ENCODE measurements at regions not wholly inside any gene's neighbourhood (a gene's known extent, or its start where the extent isn't known, plus 50 kb on each side); places are given as distances from the start of the nearest gene placed in this dataset.
A peak's percentile ranks its signal among the peaks of the same experiment; 100 is the strongest.

DNA sequence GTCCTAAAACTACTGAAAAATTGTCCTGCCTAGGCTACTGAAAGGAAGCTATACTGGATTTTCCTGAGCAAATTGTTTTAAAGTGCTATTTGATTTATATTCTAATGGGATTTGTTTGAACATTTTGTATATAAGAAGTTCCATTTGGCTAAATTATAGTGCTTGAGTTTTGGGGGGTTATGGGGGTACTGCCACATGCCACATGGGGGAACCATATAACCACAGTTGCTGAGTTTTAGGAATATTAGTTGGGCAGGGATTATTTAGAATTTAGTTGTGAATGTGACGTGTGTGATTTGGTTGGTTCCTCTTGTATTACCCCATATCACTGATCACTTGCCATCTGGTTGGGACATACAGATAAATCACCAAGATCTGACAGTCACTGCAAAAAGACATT, 224.5 kb upstream of the TAPT1 start:
- no peak for DNase-seq
- H3K4me3 ChIP-seq = no peak overlapping the region
- H3K27ac ChIP-seq = no peak overlapping the region
- WGBS, 5 donors = 64 to 79% (median 67%) methylated on average over 1 of the region's 1 CpG
- no peaks in the 10 kb centered on the region for H3K27me3 ChIP-seq
- H3K36me3 ChIP-seq = no peaks in the 10 kb centered on the region
- H3K9me3 ChIP-seq = no peaks in the 10 kb centered on the region
- H3K4me1 ChIP-seq = no peaks in the 10 kb centered on the region
- no peak for TF ChIP-seq EP300 (IDR thresholded peaks at IDR 0.05)
- TF ChIP-seq POLR2A (IDR thresholded peaks at IDR 0.05) = no peak
- no peak for TF ChIP-seq CTCF (IDR thresholded peaks at IDR 0.05)
- no peak for TF ChIP-seq POLR2AphosphoS5 (IDR thresholded peaks at IDR 0.05)
- intact Hi-C loops (cut with DNase I; ENCODE audit: low total_unique reads) = no loop called here

GRCh38 chr4:16450031-16450430, 223.8 kb upstream of the TAPT1 start:
- Histone ChIP-seq H3K4me3 (no peak overlapping the region), H3K27me3 (no peaks in the 10 kb centered on the region), H3K27ac (no peak overlapping the region), H3K9me3 (no peaks in the 10 kb centered on the region), H3K36me3 (no peaks in the 10 kb centered on the region), H3K4me1 (no peaks in the 10 kb centered on the region)
- no peak for DNase-seq
- TF ChIP-seq EP300 (IDR thresholded peaks at IDR 0.05) (no peak), POLR2A (IDR thresholded peaks at IDR 0.05) (no peak), POLR2AphosphoS5 (IDR thresholded peaks at IDR 0.05) (no peak), CTCF (IDR thresholded peaks at IDR 0.05) (no peak)
- intact Hi-C loops (cut with DNase I; ENCODE audit: low total_unique reads) = no loop called here
- WGBS, 5 donors = 33 to 72% (median 50%) methylated on average over 3 of the region's 3 CpGs

DNA sequence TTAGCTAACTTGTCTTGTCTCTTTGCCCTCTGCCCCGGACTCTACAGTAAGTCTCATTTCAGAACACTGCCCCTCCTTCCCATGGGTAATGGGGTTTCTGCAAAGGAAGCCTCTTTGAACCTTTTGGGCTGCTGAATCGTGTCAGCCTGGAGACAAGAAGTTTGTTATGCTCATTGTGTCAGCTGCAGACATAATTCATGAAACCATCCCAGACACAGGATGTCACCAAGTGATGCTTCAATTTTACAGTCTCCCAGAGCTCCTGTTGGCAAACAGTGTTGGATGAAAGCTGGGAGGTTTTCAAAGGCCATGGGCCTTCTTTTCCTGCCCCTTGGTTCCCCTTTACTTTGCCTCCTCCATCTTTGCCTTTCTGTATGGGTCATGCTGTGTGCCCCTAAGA, 223.1 kb upstream of the TAPT1 start:
- intact Hi-C loops (cut with DNase I; ENCODE audit: low total_unique reads) = no loop called here

GRCh38 chr4:16448241-16448840, 222.1 kb upstream of the TAPT1 start:
- Histone ChIP-seq H3K27ac (no peak overlapping the region), H3K4me3 (no peak overlapping the region), H3K36me3 (no peaks in the 10 kb centered on the region), H3K4me1 (no peaks in the 10 kb centered on the region), H3K27me3 (no peaks in the 10 kb centered on the region), H3K9me3 (no peaks in the 10 kb centered on the region)
- no peak for DNase-seq
- intact Hi-C loops (cut with DNase I; ENCODE audit: low total_unique reads) = no loop called here
- 66 to 74% (median 72%) methylated on average over 9 of the region's 9 CpGs for WGBS, 5 donors
- TF ChIP-seq CTCF (IDR thresholded peaks at IDR 0.05) (no peak), EP300 (IDR thresholded peaks at IDR 0.05) (no peak), POLR2AphosphoS5 (IDR thresholded peaks at IDR 0.05) (no peak), POLR2A (IDR thresholded peaks at IDR 0.05) (no peak)

More for the DNA sequence above, 223.1 kb upstream of the TAPT1 start:
- H3K36me3 ChIP-seq = no peaks in the 10 kb centered on the region
- no peak overlapping the region for H3K4me3 ChIP-seq
- no peaks in the 10 kb centered on the region for H3K4me1 ChIP-seq
- H3K27ac ChIP-seq = no peak overlapping the region
- H3K27me3 ChIP-seq = no peaks in the 10 kb centered on the region
- 55 to 74% (median 72%) methylated on average over 2 of the region's 2 CpGs for WGBS, 5 donors
- H3K9me3 ChIP-seq = no peaks in the 10 kb centered on the region
- no peak for TF ChIP-seq POLR2AphosphoS5 (IDR thresholded peaks at IDR 0.05)
- DNase-seq = no peak

DNA sequence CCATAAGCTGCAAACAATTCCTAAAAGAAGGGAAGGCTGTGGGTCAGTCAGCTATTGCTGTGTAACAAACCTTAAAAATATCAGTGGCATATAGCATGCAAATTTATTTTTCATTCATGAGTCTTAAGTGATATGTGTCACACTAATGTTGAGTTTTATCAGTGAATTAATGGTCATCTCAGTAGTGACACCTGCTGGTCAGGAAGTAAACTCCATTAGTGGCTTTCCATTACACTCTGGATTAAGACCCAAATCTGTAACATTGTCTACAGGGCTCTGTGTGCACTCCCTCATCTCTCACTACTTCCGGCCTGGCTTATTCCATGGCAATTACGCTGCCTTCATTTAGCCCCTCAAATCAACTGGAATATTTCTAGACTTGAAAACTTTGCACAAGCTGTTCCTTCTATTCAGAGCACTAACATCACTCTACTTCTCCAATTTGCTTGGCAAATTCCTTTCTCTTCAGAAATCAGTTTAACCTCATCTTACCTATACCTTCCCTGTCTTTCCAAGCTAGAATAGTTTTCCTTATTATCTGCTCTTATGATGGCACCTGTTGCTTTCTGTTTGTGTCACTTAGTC, 217.3 kb upstream of the TAPT1 start:
- no peaks in the 10 kb centered on the region for H3K9me3 ChIP-seq
- DNase-seq = peak in 1 of 2 donors; percentile 46
- no peaks in the 10 kb centered on the region for H3K27me3 ChIP-seq
- H3K27ac ChIP-seq = no peak overlapping the region
- no peak overlapping the region for H3K4me3 ChIP-seq
- 48 to 66% (median 53%) methylated on average over 2 of the region's 2 CpGs for WGBS, 5 donors
- no peaks in the 10 kb centered on the region for H3K4me1 ChIP-seq
- intact Hi-C loops (cut with DNase I; ENCODE audit: low total_unique reads) = no loop called here
- H3K36me3 ChIP-seq = no peaks in the 10 kb centered on the region
- TF ChIP-seq POLR2A (IDR thresholded peaks at IDR 0.05) (no peak), EP300 (IDR thresholded peaks at IDR 0.05) (no peak), POLR2AphosphoS5 (IDR thresholded peaks at IDR 0.05) (no peak), CTCF (IDR thresholded peaks at IDR 0.05) (peak in 4 of 7 experiments; percentile 17 to 56 (median 48))
